NT2/D1 (cell line): ENCODE measurements at regions not wholly inside any gene's neighbourhood (a gene's known extent, or its start where the extent isn't known, plus 50 kb on each side); places are given as distances from the start of the nearest gene placed in this dataset.

Source experiments
- DNase-seq: peaks from one replicate; pipeline ENCODE4 v3.0.0-alpha.2; 2011; ENCODE audit warnings: low read depth, low spot score
- H3K27me3 ChIP-seq: 2 replicates; pipeline ENCODE4 v1.6.0; 2011; ENCODE audit warnings: mild to moderate bottlenecking; ENCODE audit not compliant: insufficient read length, insufficient read depth
- H3K36me3 ChIP-seq: 2 replicates; pipeline ENCODE4 v1.6.1; 2011; ENCODE audit warnings: mild to moderate bottlenecking, low read length, mixed read lengths; ENCODE audit not compliant: insufficient read depth, insufficient read length
- H3K4me1 ChIP-seq: 2 replicates; pipeline ENCODE4 v1.5.1; 2011; ENCODE audit not compliant: insufficient read depth, insufficient read length
- H3K4me3 ChIP-seq: 2 replicates; pipeline ENCODE4 v1.5.1; 2011; ENCODE audit warnings: low read depth; ENCODE audit not compliant: insufficient read length
- H3K9ac ChIP-seq: 2 replicates; pipeline ENCODE4 v1.6.0; 2011; ENCODE audit warnings: low read depth; ENCODE audit not compliant: insufficient read length
- H3K9me3 ChIP-seq: 2 replicates; pipeline ENCODE4 v1.5.1; 2011; ENCODE audit warnings: mild to moderate bottlenecking, low read length; ENCODE audit not compliant: insufficient read depth
- SUZ12 ChIP-seq: IDR thresholded peaks from 2 replicates; pipeline ENCODE4 v1.6.1; 2011; ENCODE audit not compliant: insufficient read length, insufficient read depth; ENCODE audit errors: extremely low read depth
- YY1 ChIP-seq: IDR thresholded peaks from 2 replicates; pipeline ENCODE4 v1.6.1; 2011; ENCODE audit not compliant: insufficient read length, insufficient read depth
- ZNF274 ChIP-seq: IDR thresholded peaks from 2 replicates; pipeline ENCODE4 v1.6.1; 2011; ENCODE audit warnings: mild to moderate bottlenecking, low read depth, low read length

DNA sequence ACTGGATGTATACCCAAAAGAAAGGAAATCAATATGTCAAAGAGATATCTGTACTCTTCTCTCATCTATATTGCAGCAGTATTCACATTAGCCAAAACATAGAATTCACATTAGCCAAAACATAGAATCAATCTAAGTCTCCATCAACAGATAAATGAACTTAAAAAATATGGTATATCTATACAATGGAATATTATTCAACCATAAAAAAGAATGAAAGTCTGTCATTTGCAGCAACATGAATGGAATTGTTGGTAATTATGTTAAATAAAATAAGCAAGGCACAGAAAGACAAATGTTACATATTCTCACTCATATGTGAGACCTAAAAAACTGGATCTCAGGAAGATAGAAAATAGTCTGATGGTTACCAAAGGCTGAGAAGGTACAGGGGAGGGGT is 212.1 kb upstream of the ZC3H15 start:
- Histone ChIP-seq H3K4me3 (no peak overlapping the region), H3K4me1 (no peaks in the 10 kb centered on the region), H3K9me3 (0 out of 2 replicates have a peak, but pooled peaks cover 11% of the 10 kb centered on the region), H3K36me3 (no peaks in the 10 kb centered on the region), H3K9ac (no peak overlapping the region), H3K27me3 (no peaks in the 10 kb centered on the region)
- no peak for TF ChIP-seq SUZ12
- no peak for TF ChIP-seq ZNF274
- no peak for TF ChIP-seq YY1
- no peak for DNase-seq

- H3K27me3 ChIP-seq = no peaks in the 10 kb centered on the region
- H3K4me1 ChIP-seq = no peaks in the 10 kb centered on the region
- no peaks in the 10 kb centered on the region for H3K36me3 ChIP-seq
- no peak for TF ChIP-seq SUZ12
- no peak for TF ChIP-seq ZNF274
- TF ChIP-seq YY1 = no peak
- DNase-seq = no peak
- no peak overlapping the region for H3K9ac ChIP-seq
- 0 out of 2 replicates have a peak, but pooled peaks cover 11% of the 10 kb centered on the region for H3K9me3 ChIP-seq
- no peak overlapping the region for H3K4me3 ChIP-seq
These were observed 211.0 kb upstream of the ZC3H15 start for GRCh38 chr2:186274936-186275575.

DNA sequence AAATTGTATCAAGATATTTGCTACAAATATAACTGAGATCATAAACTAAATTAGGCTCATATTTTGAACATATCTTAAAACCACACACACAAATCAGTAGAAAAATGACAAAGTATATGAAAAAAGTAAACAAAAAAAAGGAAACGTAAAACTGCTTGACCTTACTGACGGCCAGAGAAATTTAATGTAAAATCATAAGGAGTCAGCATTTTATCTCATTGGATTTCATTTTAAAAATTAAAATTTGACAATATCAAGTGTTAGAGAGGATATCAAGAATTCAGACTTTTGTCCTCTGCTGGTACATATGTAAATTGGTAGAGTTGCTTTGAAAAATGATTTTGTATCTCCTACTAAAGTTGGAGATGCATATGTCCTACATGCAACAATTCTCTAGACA is 209.2 kb upstream of the ZC3H15 start:
- TF ChIP-seq YY1 (no peak), ZNF274 (no peak)
- H3K4me3 ChIP-seq = no peak overlapping the region
- no peak for DNase-seq
- H3K27me3 ChIP-seq = no peaks in the 10 kb centered on the region
- H3K36me3 ChIP-seq = no peaks in the 10 kb centered on the region
- H3K9me3 ChIP-seq = 0 out of 2 replicates have a peak, but pooled peaks cover 11% of the 10 kb centered on the region
- H3K4me1 ChIP-seq = no peaks in the 10 kb centered on the region
- H3K9ac ChIP-seq = no peak overlapping the region

DNA sequence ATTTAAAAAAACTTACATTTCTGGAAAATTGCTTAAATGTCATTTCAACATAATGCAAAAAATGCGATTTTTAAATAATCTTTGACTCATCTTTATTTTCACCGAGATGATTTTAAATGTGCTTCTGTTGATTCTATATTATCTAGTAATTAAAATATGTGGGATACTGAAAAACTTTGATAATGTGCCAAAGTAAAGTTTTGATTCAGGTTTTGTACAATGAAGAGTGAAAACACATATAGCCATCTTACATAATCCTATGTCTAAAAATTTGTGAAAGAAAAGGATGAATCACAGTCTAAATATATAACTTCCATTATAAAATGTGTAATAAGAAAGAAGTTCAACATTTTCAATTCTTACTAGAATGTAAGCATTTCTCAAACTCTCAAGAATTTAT is 204.3 kb upstream of the ZC3H15 start:
- no peaks in the 10 kb centered on the region for H3K36me3 ChIP-seq
- H3K9ac ChIP-seq = no peak overlapping the region
- no peak overlapping the region for H3K4me3 ChIP-seq
- no peaks in the 10 kb centered on the region for H3K9me3 ChIP-seq
- no peaks in the 10 kb centered on the region for H3K4me1 ChIP-seq
- no peaks in the 10 kb centered on the region for H3K27me3 ChIP-seq
- no peak for DNase-seq
- TF ChIP-seq YY1 (no peak), SUZ12 (no peak), ZNF274 (no peak)

- no peaks in the 10 kb centered on the region for H3K27me3 ChIP-seq
- no peak for TF ChIP-seq SUZ12
- no peak overlapping the region for H3K9ac ChIP-seq
- DNase-seq = no peak
- H3K9me3 ChIP-seq = no peaks in the 10 kb centered on the region
- H3K4me3 ChIP-seq = no peak overlapping the region
- H3K4me1 ChIP-seq = no peaks in the 10 kb centered on the region
- no peaks in the 10 kb centered on the region for H3K36me3 ChIP-seq
These were observed 191.7 kb upstream of the ZC3H15 start for GRCh38 chr2:186294248-186294888.

DNA sequence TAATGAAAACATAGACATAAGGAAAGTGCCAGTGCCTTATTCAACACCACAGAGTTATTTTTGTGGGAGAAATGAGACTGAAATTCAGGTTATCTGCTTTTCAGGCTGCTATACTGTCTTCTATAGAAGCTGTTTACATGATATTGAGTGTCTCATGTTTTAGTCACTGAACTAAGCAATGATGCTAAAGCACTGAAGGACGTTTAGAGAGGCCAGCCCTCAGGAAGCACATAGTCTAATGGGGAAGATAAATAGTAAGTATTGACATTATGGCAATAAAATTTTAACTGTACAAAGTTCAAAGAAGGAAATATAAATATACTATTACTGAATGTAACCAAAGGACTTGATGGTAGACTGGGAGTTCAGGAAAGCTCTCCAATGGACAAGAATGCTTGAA is 186.4 kb upstream of the ZC3H15 start:
- Histone ChIP-seq H3K9me3 (no peaks in the 10 kb centered on the region), H3K4me3 (no peak overlapping the region), H3K9ac (no peak overlapping the region), H3K27me3 (no peaks in the 10 kb centered on the region), H3K36me3 (no peaks in the 10 kb centered on the region), H3K4me1 (no peaks in the 10 kb centered on the region)
- DNase-seq = no peak
- no peak for TF ChIP-seq YY1
- no peak for TF ChIP-seq SUZ12
- no peak for TF ChIP-seq ZNF274

DNA sequence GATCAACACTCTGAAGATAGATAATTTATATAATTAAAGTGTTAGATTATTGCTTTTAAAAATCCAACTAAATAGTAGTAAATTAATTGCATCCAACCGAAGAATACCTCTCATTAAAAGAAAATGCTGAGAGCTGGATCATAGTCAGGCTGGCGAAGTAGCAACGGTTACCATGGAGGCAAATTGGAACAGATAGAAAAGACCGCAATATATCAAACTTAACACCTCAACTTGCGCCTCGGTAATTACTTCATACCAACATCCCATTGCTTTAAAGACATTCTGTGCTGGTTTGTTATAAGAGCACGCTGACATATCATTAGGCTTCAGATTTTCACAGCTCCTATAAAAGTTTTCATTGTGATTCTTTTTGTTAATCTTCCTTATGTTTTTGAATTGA is 183.8 kb upstream of the ZC3H15 start:
- H3K27me3 ChIP-seq = no peaks in the 10 kb centered on the region
- TF ChIP-seq ZNF274 = no peak
- TF ChIP-seq YY1 = no peak
- no peak for TF ChIP-seq SUZ12
- no peak for DNase-seq
- H3K36me3 ChIP-seq = no peaks in the 10 kb centered on the region
- no peaks in the 10 kb centered on the region for H3K9me3 ChIP-seq
- no peak overlapping the region for H3K4me3 ChIP-seq
- H3K9ac ChIP-seq = no peak overlapping the region
- H3K4me1 ChIP-seq = no peaks in the 10 kb centered on the region
